Right kidney (tissue), 1 donor: ENCODE measurements at regions not wholly inside any gene's neighbourhood (a gene's known extent, or its start where the extent isn't known, plus 50 kb on each side); places are given as distances from the start of the nearest gene placed in this dataset.

ENCODE experiments used
- DNase-seq: peaks from one replicate; pipeline ENCODE4 v3.0.0-alpha.2; 2016

DNA sequence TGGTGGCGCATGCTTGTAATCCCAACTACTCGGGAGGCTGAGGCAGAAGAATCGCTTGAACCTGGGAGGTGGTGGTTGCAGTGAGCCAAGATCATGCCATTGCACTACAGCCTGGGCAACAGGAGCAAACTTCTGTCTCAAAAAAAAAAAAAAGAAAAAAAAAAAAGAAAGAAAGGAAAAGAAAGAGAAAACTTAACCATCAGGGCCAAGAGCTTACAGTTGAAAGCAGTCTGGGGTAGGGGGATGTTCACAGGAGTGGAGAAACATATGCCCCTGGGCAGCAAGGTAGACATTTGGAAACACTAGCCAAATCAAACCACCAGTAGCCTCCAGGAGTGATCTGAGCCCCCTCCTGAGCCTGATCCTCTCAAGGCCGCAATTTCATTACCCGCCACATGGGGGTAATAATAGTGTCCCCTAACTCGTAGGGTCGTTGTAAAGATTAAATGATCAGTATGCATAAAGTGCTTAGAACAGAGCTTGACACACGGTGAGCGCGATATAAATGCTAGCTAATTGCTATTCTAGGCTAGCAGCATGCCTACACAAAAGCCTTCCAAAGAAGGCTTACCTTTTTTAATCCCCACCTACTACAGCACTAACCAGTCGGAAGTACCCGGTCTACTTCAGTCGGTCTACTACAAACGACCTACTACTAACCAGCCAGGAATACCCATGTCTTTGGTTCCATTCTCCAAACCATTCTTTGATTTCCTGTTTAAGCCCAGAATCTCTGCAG lies 274.3 kb upstream of the NEBL start:
- DNase-seq, result no peak

DNA sequence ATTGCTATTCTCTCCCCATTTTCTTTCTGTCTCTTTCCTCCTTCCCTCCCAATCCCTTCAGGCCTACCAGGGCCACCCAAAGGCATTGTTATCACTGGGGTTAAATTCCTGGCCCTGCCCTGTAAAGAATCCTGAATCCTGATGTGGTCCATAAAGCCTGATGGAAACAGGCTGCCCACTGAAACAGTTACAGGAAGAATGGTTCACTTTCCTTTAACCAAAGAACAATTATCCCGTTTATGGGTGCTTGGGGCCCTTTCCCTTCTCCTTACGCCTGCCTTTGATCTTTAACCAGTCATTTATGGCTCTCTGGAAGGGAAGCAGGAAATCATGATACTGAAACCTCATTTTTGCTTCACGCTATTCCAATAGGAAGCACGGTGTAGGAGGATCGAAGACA lies 273.1 kb upstream of the NEBL start:
- DNase-seq, result no peak

DNA sequence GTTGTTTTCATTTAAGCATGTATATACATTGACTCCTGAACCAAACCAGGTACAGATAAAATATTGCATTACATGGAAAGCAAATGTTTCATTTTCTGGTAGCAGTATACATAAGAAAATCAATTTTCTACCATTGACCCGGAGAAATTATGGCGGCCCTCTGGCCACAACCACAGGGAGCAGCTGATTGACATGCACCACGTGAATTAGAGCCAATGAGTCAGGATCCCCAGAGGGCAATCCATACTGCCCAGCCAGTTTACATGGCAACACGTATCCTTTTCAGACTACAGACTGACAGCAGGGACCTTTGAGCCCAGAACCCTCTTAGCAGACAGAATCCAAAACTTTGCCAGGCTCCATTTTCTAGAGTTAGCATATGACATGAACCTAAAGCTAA lies 272.2 kb upstream of the NEBL start:
- no peak for DNase-seq

DNA sequence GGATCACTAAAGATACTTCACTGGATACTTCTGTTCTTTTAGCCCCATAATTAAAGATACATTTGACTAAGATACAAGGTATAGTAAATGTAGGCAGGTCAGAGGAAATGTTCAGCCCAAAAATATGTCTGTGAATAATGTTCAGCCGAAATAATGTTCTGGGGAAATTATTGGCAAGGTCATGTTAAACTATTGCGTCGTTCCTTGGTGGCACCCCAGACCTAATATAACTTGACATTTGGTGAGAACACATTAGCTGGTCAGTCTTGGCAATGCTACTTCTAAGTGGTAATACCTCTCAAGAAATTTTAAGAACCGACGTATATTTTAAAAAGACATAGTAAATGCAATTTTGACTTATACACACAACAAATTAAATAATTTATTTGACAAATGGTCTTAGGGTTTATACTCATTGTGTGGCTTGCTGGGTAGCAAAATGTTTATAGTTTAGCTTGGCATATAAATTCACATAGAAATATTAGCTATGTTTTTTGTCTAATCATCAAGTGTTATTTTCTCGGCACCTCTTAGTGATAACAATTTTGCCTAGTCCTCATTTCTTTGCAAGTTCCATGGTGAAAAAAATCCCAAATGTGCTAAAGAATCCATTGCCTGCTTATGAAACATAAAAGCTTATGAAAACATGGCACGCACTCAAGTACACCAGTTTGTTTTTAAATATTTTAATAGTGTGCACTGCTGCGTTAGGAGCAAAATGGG lies 270.3 kb upstream of the NEBL start:
- no peak for DNase-seq

DNA sequence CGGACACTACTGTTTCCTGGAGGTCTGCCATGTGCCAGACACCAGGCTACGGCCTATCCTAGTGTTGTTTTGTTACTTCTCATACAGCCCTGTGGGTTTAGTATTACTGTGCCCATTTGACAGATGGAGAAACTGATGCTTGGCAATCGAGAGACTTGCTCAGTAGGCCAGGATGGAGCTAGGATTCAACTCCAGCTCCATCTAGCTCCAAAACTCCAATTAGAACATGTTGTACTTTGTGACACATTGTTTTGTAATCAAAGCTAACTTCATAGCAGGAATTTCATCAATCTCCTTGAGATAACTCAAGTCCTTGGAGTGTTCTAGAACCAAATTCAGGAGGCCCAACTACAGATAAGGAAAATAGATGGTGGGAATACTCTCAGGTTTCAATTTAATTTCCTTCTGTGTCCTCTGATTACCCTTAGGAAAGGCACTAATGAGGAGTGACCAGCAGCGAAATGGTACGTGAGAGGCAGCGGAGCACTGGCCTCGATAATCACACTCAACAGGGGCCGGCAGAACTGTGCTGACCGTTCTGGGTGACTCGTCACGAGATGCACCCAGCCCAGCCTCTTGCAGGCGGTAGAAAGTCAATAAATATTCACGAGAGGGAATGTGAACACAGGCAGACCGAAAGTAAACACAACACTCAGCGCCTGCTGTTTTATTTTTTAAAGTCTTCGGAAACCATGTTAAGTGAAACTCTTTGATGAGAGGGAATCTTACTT lies 269.6 kb upstream of the NEBL start:
- peak; percentile 33 for DNase-seq

DNA sequence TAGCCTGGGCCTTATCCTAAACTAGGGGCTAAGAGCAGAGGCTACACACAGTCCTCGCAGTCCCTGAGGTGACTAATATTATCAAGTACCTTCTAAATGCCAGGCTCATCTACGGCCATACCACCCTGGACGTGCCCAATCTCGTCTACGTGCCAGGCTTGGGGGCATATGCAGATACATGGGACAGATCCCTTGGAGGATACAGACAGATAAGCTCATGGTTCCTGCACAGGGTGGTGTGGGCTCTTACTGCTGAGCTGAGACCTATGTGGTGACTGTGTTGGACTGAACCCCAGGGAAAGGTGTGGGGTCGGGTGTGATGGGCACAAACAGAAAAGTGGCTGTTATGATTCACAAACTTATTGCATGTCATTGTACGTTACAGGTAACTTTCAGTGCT lies 268.4 kb upstream of the NEBL start:
- no peak for DNase-seq

DNA sequence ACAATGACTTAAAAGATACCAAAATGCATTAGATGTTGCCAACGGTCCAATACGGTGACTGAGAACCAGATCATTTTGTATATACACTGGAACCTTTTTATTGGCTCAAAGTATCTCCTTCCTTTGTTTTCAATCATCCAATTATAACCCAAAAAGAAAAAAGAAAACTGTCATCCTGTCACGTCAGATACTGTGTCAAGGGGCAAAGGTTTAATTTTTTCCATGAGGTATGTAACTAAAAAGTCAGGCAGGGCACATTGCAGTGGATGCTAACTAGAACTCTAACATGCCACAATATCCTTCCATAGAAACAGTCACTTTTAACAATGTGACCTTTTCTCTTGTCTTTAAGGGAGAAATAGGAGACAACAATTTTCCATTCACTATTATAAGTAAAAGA lies 267.6 kb upstream of the NEBL start:
- no peak for DNase-seq

DNA sequence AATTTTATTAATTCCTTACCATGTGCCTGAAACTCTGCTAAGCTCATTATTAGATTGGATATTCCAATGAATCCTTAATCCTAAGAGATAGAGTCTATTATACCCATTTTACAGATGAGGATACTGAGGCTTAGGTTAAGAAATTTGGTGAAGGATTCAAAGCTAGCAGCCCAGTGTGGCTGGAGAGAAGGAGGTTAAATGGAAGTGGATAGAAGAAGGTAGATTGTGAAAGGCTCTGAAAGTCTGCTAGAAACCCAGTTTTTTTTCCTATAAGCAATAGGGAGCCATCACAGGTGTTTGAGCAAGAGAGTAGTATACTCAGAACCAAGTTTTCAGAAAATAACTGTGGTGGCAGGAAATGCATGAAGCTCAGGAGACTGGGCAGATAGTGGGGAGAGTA lies 265.8 kb upstream of the NEBL start:
- no peak for DNase-seq

DNA sequence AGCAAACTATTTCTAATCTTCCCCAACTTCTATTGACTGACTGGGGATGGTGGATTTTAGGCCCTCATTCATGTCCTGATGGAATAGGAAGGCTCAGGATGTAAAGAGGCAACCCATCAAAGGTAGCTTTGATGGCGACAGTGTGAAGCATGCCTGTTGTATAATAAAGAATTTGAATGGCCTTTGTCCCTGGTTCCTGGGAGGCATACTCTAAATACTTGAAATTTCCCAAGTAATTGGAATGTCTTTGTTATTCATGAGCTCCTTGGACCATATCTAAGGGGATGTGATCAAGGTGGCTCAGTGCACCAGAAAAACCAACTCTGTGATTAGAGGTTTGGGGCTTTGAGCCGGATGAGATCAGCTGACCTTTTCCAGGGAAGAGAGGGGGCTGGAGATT lies 264.5 kb upstream of the NEBL start:
- DNase-seq, result no peak

DNA sequence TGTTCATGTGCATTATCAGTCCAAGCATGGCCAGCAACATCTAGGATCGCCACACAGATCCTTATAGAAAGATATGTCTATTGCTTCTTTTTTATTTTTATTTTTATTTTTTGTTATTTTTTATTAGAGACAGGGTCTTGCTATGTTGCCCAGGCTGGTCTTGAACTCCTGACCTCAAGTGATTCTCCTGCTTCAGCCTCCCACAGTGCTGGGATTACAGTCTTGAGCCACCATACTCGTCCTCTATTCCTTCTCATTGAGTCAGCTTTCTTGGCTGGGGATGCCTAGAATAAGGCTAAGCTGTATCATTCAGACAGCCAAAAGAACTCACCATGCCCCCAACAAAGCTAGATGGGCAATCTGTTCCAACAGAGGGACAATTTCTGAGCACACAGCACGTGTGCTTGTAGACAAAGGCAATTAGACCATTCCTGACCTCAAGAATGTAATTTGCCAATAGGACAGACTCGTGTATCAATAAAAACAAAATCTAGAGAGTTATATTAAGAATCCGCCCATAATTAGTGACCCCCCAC lies 264.0 kb upstream of the NEBL start:
- DNase-seq, result no peak

DNA sequence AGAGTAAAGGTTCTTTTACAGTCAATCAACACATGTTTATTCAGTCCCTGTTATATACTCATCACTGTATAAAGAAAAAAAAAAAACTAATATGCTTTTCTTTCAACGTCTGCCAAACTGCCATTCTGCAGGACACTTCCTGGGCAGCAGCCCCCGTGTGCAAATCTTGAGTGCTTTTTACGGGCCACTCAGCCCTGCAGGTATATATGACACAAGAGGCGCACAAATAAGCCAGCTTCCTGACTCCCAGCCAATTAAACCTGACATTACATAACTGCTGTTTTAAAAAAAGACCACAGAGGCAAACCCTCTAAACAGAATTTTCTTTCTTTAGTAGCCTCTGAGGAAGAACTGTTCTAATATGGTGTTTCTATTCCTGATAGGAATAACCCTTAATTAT lies 263.0 kb upstream of the NEBL start:
- no peak for DNase-seq

DNA sequence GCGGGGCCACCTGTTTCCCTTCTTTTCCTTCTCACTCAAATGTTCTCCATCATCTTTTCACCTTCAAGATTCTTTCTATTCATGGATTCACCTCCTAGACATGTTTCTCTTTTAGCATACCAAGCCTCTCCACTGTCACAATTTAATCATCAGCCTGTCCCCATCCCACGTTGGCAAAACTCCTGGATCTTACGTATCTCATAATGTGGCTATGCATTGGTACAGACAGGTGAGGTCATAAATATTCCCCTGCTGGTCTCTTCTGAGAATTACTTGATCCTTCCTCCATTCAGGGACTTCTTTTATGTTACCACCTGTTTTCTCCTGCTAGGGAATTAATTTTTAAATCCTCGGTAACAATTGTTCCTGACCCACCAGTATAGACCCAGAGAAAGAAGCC lies 262.6 kb upstream of the NEBL start:
- DNase-seq, result no peak

DNA sequence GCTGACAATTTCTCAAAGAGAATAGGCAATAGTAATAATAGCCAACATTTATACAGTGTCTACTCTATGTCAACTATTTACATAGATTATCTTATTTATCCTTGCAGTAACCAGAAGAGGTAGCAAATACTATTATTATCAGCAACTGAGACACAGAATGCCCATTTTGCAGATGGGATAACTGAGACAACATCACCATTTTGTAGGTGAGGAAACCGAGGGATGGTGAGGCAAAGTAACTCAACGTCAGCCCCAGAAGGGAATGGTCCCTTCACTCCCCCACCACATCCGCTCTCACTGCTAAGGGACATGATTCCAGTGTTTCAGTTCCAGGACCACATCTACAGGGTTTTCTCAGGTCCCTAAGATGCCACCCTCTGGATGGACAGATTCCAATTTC lies 261.2 kb upstream of the NEBL start:
- no peak for DNase-seq

DNA sequence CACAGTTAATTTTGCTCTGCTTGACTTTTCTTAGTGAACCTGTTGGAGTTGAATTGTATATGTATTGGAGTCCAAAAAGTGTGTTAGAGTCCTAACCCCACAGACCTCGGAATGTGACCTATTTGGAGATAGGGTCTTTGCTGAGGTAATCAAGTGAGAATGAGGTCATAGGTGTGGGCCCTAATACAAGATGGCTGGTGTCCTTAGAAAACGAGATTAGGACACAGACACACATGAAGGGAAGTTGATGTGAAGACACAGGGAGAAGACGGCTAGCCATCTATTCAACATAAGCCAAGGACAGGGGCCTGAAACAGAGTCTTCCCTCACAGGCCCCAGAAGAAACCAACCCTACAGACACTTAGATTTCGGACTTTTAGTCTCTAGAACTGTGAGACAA lies 260.6 kb upstream of the NEBL start:
- DNase-seq, result no peak

DNA sequence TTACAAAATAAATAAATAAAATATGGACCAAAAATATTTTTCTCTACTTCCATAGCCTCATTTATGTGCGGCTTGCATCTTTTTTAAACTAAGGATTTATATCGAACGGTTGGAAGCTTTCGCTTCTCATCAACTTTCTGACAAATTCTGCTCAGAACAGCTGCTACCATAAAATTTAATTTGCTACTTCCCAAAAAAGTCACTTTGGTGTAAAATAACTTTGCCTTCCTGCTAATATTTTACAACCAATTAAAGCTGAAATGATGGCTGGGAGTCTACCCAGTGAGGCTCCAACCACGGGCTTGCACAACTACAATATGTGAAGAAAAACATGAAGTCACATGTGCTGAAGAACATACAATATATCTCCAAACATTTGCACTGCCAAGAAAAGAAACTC lies 253.1 kb upstream of the NEBL start:
- no peak for DNase-seq

DNA sequence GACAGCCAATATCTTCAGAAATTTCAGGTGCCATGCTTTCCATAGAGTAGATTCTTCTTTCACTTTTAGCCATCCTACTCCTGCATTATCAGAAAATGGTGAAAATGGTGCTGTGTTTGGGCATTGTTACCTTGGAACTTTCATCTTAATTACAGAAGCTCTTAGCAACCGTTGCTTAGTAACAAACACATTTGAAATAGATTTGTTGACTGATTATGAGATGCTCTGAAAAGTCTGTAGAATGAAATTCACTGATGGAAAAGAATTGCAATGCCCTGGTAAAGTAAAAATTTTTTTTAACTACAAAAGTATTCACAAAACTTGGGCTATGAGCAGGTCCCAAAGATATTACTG lies 249.3 kb upstream of the NEBL start:
- no peak for DNase-seq

DNA sequence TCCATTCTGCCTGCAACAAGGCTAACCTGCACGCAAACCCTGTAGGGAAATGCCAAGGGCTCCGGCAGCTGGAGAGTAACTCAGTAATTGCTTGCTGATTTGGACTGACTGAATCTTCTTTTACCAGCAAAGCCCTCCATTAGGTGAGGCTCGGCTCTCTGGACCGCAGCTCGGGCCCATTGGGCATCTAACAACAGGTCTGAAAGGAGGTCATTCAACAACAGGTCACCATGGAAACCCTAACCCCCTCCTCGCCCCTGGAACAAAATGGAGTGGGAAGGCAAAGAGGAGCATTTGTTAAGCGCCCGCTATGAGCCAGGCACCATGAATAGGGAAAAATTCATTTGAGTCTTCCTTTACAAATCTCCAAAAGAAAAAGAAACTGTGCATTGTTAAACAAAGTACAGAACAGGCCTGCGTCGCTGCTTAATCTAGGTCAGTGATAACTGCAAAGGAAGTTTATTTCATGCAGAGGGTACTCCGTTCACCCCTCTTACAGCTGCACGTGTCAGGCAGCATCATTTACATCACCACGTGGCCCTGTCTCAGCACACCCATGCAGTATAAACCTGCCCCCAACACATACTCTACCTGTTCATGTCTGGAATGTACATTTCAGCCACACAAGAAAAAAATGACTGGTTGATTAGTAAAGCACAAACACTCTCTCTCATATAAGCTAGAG lies 248.8 kb upstream of the NEBL start:
- DNase-seq, result no peak

DNA sequence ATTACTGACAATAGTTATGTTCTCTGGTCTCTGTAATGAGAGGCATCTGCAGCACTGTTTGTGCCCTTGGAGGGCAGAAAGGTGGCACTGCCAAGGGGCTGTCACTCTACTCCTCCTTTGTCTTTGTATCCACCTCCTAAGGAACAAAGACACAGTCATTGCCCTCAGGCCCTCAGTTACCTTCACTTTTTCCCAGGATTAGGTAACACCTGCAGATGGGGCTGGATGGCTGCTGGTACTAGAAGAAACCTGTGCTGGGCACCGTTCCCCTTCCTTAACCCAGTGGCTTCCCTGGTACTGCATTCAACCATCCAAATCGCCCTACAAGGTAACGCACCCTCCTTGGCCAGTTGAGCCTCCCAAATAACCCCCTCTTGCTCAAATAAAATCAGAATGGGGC lies 246.9 kb upstream of the NEBL start:
- no peak for DNase-seq

DNA sequence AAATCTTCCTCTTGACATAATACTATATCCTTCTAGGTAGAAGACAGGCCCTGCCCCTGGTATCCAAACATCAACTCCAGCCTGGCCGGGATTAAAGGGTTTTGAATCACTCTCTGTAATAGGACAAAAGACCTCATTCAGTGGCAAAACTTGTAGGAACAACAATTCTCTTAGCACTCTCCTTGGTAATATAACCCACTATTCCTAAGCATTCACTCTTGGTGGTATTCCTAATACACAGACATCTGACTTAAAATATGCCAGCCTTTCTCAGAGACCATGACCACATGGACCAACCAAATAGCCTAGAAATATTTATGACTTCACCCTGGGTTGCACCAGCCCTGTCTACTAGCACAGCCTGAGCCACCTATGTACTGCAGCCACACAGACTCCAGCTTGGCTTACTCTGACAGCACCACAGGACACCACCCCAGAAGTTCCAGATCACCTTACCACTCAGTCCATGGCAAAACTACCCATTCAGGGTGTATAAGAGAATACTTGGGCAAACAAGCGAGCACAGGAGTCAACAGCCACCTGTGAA lies 244.9 kb upstream of the NEBL start:
- DNase-seq, result no peak

DNA sequence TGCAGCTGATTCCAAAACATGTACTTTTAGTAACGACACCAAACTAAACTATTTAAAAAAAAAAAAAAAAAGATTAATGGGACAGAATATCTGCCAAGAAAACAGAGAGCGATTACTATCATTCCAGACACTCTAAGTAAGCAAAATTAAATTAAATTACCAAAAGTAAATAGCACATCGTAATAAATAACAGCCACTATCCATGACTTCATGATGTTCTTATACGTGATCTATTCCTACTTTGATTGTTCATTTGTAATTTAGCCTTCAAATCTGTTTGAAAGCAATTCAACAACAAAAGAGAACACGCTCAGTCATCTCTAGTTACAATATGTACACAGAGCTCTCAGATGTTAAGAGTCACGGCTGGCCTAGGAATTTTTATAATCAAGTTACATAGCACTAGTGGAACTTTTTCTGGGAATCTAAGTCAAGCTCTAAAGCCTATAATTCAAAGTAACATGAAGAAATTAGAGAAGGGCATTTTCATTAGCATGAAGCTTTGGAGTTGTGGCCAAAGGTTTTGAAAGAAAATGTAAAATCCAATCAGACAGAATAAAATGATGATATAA lies 241.7 kb upstream of the NEBL start:
- no peak for DNase-seq

DNA sequence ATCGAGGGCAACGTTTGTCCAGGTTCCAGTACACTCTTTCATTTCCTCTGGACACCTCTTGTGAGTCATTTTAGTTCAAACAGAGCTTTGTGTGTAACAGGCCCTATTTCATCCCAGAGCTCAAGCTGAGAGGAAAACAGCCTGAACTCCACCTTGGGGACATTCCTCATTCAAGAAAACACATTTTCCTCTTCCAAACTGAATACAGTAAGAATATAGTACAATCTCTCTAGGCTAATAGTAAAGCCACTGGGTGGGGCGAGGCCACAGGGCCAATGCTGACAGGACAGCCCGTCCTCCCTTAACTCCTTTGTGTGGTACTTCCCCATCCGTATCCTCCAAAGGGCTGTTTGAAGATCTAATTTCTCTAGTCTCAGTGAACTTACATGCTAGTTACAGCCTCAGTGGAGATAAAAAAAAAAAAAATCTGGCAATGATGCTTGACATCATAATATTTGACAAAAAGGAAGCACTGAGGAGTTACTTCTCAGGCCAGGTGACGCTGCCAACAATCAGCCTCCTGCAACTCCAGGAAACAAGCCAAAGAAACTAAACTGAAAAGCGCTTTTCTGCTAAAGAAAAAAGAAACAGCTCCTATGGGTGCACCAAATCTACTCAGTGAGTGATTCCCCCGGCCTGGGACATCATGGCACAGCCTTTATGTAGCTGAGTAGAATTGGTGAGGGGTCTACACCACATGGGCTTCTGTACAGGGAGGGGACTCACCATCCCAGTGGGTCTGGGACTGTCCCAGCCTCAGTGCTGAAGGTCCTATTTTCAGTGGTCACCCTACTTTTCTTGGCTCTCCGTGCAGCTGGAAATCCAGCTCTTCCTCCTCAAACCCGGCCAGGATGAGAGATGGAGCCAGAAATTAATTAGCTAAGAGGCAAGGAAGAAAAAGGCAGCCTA lies 238.2 kb upstream of the NEBL start:
- no peak for DNase-seq
